ENCODE measurements at regions not wholly inside any gene's neighbourhood (a gene's known extent, or its start where the extent isn't known, plus 50 kb on each side); places are given as distances from the start of the nearest gene placed in this dataset.

GRCh38 chr10:58068809-58069208, 198.9 kb downstream of the IPMK start:
- TF ChIP-seq OSR1 (CRISPR knock-in tag; IDR thresholded peaks at IDR 0.05) (no peak), GLIS3 (CRISPR knock-in tag; IDR thresholded peaks at IDR 0.05) (no peak), TOX (CRISPR knock-in tag; IDR thresholded peaks at IDR 0.05; ENCODE audit: borderline replicate concordance) (no peak), TCF4 (CRISPR knock-in tag; IDR thresholded peaks at IDR 0.05; ENCODE audit: borderline replicate concordance) (no peak), BACH2 (CRISPR knock-in tag; IDR thresholded peaks at IDR 0.05; ENCODE audit: borderline replicate concordance) (no peak), ZNF70 (CRISPR knock-in tag; IDR thresholded peaks at IDR 0.05) (no peak), ZFP3 (CRISPR knock-in tag; IDR thresholded peaks at IDR 0.05) (no peak), SNAI2 (CRISPR knock-in tag; IDR thresholded peaks at IDR 0.05) (no peak), ZNF8 (CRISPR knock-in tag; IDR thresholded peaks at IDR 0.05) (no peak), ISL1 (CRISPR knock-in tag; IDR thresholded peaks at IDR 0.05) (no peak)
- TF ChIP-seq, protein P1, sequence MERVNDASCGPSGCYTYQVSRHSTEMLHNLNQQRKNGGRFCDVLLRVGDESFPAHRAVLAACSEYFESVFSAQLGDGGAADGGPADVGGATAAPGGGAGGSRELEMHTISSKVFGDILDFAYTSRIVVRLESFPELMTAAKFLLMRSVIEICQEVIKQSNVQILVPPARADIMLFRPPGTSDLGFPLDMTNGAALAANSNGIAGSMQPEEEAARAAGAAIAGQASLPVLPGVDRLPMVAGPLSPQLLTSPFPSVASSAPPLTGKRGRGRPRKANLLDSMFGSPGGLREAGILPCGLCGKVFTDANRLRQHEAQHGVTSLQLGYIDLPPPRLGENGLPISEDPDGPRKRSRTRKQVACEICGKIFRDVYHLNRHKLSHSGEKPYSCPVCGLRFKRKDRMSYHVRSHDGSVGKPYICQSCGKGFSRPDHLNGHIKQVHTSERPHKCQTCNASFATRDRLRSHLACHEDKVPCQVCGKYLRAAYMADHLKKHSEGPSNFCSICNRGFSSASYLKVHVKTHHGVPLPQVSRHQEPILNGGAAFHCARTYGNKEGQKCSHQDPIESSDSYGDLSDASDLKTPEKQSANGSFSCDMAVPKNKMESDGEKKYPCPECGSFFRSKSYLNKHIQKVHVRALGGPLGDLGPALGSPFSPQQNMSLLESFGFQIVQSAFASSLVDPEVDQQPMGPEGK (CRISPR knock-in tag; IDR thresholded peaks at IDR 0.05; ENCODE audit: borderline replicate concordance) = no peak
- TF ChIP-seq, protein P2, sequence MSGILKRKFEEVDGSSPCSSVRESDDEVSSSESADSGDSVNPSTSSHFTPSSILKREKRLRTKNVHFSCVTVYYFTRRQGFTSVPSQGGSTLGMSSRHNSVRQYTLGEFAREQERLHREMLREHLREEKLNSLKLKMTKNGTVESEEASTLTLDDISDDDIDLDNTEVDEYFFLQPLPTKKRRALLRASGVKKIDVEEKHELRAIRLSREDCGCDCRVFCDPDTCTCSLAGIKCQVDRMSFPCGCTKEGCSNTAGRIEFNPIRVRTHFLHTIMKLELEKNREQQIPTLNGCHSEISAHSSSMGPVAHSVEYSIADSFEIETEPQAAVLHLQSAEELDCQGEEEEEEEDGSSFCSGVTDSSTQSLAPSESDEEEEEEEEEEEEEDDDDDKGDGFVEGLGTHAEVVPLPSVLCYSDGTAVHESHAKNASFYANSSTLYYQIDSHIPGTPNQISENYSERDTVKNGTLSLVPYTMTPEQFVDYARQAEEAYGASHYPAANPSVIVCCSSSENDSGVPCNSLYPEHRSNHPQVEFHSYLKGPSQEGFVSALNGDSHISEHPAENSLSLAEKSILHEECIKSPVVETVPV (CRISPR knock-in tag; IDR thresholded peaks at IDR 0.05) = no peak
- TF ChIP-seq, protein P3, sequence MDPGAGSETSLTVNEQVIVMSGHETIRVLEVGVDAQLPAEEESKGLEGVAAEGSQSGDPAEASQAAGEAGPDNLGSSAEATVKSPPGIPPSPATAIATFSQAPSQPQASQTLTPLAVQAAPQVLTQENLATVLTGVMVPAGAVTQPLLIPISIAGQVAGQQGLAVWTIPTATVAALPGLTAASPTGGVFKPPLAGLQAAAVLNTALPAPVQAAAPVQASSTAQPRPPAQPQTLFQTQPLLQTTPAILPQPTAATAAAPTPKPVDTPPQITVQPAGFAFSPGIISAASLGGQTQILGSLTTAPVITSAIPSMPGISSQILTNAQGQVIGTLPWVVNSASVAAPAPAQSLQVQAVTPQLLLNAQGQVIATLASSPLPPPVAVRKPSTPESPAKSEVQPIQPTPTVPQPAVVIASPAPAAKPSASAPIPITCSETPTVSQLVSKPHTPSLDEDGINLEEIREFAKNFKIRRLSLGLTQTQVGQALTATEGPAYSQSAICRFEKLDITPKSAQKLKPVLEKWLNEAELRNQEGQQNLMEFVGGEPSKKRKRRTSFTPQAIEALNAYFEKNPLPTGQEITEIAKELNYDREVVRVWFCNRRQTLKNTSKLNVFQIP (CRISPR knock-in tag; IDR thresholded peaks at IDR 0.05; ENCODE audit: borderline replicate concordance, low read depth) = no peak
- ATAC-seq = no peak

DNA sequence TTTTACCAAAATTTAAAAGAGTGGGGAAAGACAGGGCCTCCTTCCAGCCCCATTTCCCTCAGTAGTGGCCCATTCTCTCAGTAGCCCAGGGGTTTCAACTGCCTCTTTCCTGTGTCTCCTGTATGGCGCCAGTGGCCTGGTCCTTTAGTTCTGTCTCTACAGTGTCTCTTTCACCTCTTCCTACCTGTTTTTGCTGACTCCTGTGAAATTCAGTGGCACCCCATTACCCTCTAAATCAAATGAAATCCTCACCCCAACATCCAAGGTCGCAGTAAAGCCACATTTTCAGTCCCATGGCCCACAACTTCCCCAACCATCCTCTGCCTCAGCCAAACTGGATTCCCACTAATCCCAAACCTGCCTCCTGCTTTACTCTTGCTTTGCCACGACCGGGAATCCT, 200.7 kb downstream of the IPMK start:
- TF ChIP-seq RARB (CRISPR knock-in tag; IDR thresholded peaks at IDR 0.05) (no peak), BACH2 (CRISPR knock-in tag; IDR thresholded peaks at IDR 0.05; ENCODE audit: borderline replicate concordance) (no peak)
- ATAC-seq = no peak

DNA sequence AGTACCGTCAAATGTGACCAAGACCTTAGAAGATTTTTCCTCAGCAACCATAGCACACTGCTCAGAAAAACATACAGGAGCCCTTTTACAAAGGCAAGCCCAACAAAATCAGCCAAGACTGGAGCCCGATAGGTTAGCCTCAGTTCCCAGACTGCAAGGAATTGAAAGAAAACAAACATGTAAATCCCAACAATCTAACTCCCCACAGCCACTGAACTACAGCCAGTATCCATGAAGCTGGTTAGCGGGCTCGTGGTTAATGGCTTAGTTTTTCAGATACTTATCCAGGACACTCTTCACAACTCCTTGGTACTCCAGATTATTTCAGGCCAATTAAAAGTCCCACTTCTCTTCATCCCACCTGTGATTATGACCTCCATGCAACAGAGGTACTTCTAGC, 201.6 kb downstream of the IPMK start:
- no peak for ATAC-seq
- no peak for TF ChIP-seq ARNTL (CRISPR knock-in tag; IDR thresholded peaks at IDR 0.05; ENCODE audit: borderline replicate concordance, low read depth)
- TF ChIP-seq TCF4 (CRISPR knock-in tag; IDR thresholded peaks at IDR 0.05; ENCODE audit: borderline replicate concordance) = no peak

DNA sequence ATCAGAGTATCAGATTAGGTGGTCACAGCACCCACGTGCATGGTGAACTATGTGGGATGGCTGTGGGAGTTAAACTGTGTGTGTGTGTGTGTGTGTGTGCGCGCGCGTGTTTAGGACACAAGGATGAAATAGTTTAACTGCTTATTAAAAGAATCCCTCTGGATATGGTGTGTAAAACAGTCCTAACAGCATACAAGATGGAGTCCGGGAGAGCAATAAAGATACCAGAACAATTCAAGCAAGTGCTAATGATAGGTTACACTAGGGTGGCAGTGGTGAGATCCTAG, 202.2 kb downstream of the IPMK start:
- TF ChIP-seq ZNF565 (CRISPR knock-in tag; conservative IDR thresholded peaks at IDR 0.05; ENCODE audit: low read depth) (no peak), OSR1 (CRISPR knock-in tag; IDR thresholded peaks at IDR 0.05) (no peak), GLIS3 (CRISPR knock-in tag; IDR thresholded peaks at IDR 0.05) (no peak), ARNTL (CRISPR knock-in tag; IDR thresholded peaks at IDR 0.05; ENCODE audit: borderline replicate concordance, low read depth) (no peak)
- TF ChIP-seq, protein P4, sequence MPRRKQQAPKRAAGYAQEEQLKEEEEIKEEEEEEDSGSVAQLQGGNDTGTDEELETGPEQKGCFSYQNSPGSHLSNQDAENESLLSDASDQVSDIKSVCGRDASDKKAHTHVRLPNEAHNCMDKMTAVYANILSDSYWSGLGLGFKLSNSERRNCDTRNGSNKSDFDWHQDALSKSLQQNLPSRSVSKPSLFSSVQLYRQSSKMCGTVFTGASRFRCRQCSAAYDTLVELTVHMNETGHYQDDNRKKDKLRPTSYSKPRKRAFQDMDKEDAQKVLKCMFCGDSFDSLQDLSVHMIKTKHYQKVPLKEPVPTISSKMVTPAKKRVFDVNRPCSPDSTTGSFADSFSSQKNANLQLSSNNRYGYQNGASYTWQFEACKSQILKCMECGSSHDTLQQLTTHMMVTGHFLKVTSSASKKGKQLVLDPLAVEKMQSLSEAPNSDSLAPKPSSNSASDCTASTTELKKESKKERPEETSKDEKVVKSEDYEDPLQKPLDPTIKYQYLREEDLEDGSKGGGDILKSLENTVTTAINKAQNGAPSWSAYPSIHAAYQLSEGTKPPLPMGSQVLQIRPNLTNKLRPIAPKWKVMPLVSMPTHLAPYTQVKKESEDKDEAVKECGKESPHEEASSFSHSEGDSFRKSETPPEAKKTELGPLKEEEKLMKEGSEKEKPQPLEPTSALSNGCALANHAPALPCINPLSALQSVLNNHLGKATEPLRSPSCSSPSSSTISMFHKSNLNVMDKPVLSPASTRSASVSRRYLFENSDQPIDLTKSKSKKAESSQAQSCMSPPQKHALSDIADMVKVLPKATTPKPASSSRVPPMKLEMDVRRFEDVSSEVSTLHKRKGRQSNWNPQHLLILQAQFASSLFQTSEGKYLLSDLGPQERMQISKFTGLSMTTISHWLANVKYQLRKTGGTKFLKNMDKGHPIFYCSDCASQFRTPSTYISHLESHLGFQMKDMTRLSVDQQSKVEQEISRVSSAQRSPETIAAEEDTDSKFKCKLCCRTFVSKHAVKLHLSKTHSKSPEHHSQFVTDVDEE (CRISPR knock-in tag; IDR thresholded peaks at IDR 0.05) = no peak
- ATAC-seq = peak; percentile 32

- peak; percentile 73 for ATAC-seq
- no peak for TF ChIP-seq GLIS3 (CRISPR knock-in tag; IDR thresholded peaks at IDR 0.05)
- TF ChIP-seq ZNF70 (CRISPR knock-in tag; IDR thresholded peaks at IDR 0.05) = no peak
- TF ChIP-seq SNAI2 (CRISPR knock-in tag; IDR thresholded peaks at IDR 0.05) = no peak
- TF ChIP-seq, protein P4 (CRISPR knock-in tag; IDR thresholded peaks at IDR 0.05) = no peak
- TF ChIP-seq ZFP3 (CRISPR knock-in tag; IDR thresholded peaks at IDR 0.05) = no peak
- no peak for TF ChIP-seq ARNTL (CRISPR knock-in tag; IDR thresholded peaks at IDR 0.05; ENCODE audit: borderline replicate concordance, low read depth)
- TF ChIP-seq ZNF565 (CRISPR knock-in tag; conservative IDR thresholded peaks at IDR 0.05; ENCODE audit: low read depth) = no peak
- TF ChIP-seq, protein P1 (CRISPR knock-in tag; IDR thresholded peaks at IDR 0.05; ENCODE audit: borderline replicate concordance) = no peak
- no peak for TF ChIP-seq CREB5 (CRISPR knock-in tag; IDR thresholded peaks at IDR 0.05; ENCODE audit: low read depth)
Observed at GRCh38 chr10:58064714-58065528, 202.8 kb downstream of the IPMK start.
